ENCODE measurements at regions not wholly inside any gene's neighbourhood (a gene's known extent, or its start where the extent isn't known, plus 50 kb on each side); places are given as distances from the start of the nearest gene placed in this dataset.

GRCh38 chr2:10520154-10520553 lies 72.0 kb upstream of the ODC1 start:
- no peak overlapping the region for H3K4me3 ChIP-seq
- FAIRE-seq: no peak
- intact Hi-C loops (cut with DNase I): no loop called here
- TF ChIP-seq, protein P1, sequence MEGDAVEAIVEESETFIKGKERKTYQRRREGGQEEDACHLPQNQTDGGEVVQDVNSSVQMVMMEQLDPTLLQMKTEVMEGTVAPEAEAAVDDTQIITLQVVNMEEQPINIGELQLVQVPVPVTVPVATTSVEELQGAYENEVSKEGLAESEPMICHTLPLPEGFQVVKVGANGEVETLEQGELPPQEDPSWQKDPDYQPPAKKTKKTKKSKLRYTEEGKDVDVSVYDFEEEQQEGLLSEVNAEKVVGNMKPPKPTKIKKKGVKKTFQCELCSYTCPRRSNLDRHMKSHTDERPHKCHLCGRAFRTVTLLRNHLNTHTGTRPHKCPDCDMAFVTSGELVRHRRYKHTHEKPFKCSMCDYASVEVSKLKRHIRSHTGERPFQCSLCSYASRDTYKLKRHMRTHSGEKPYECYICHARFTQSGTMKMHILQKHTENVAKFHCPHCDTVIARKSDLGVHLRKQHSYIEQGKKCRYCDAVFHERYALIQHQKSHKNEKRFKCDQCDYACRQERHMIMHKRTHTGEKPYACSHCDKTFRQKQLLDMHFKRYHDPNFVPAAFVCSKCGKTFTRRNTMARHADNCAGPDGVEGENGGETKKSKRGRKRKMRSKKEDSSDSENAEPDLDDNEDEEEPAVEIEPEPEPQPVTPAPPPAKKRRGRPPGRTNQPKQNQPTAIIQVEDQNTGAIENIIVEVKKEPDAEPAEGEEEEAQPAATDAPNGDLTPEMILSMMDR (IDR thresholded peaks at IDR 0.05): no peak
- WGBS, 2 donors: 83 to 86% methylated on average over 9 of the region's 9 CpGs
- no peaks in the 10 kb centered on the region for H3K4me1 ChIP-seq
- no peak overlapping the region for H3K27ac ChIP-seq
- no peaks in the 10 kb centered on the region for H3K36me3 ChIP-seq
- H3K27me3 ChIP-seq: no peaks in the 10 kb centered on the region
- ATAC-seq: no peak
- H3K9me3 ChIP-seq: no peaks in the 10 kb centered on the region
- no peak for DNase-seq

DNA sequence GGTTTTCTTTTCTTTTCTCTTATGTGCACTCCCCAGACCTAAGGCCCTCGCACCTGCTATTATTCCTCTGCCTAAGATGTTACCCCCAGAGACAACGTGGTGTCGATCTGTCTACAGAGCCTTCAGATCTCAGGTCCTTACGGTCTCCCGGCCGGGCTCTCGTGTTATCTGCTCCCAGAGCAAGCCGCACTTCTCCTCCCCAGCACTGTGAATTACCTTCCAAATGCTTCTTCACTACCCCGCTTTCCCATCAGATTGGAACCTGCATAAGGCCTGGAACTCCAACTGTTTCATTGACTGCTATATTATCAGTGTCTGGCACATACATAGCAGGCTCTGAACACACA lies 71.2 kb upstream of the ODC1 start:
- TF ChIP-seq, protein P1 (IDR thresholded peaks at IDR 0.05): no peak
- DNase-seq (no peak), FAIRE-seq (no peak), ATAC-seq (no peak)
- H3K4me3 ChIP-seq: no peak overlapping the region
- H3K9me3 ChIP-seq: no peaks in the 10 kb centered on the region
- intact Hi-C loops (cut with DNase I): no loop called here
- H3K36me3 ChIP-seq: no peaks in the 10 kb centered on the region
- 92 to 95% methylated on average over 9 of the region's 9 CpGs for WGBS, 2 donors
- no peaks in the 10 kb centered on the region for H3K4me1 ChIP-seq
- H3K27me3 ChIP-seq: no peaks in the 10 kb centered on the region
- H3K27ac ChIP-seq: no peak overlapping the region

DNA sequence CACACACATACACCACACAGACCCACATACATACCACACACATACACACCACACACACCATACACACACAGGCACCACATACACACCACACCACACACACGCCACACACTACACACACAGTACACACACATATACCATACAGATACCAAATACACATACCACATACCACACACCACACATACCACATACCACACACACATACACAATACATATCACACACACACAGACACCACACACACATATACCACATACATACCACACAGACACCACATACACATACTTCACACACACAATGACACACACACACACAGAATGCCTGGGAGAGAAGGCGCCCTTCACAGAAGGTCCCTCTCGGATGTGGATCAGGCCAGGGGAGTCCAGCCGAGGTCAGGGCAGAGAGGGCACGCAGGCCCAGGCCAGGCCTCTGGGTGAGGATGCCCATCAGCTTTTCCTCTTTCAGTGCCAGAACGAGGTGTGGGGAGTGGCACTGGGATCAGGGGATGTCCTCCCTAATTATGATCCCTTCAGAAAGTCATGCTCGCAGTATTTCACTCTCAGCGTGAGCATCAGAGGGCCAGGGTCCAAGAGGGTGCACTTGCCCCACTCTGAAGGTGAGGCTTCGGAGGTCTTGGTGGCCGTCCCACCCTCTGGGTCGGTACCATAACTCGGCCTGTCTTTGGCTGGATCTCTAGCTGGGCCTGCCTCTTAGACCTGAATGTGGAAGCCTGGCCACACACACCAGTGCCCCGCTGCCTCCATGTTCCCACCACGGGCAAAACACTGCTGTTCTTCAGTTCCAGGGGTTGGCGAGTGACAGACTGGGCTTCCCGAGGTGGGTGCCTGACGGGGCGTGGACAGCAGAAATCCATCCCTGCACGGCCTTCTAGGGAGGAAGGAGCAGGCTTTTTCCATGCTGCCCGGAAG lies 70.6 kb upstream of the ODC1 start:
- 91 to 92% methylated on average over 20 of the region's 20 CpGs for WGBS, 2 donors

GRCh38 chr2:10517351-10518043 lies 69.4 kb upstream of the ODC1 start:
- H3K27ac ChIP-seq: no peak overlapping the region
- intact Hi-C loops (cut with DNase I): no loop called here
- FAIRE-seq: no peak
- WGBS, 2 donors: 89 to 93% methylated on average over 9 of the region's 9 CpGs
- H3K36me3 ChIP-seq: no peaks in the 10 kb centered on the region
- H3K4me3 ChIP-seq: no peak overlapping the region
- TF ChIP-seq, protein P1 (IDR thresholded peaks at IDR 0.05): no peak
- no peak for DNase-seq
- ATAC-seq: no peak
- H3K9me3 ChIP-seq: no peaks in the 10 kb centered on the region
- H3K4me1 ChIP-seq: no peaks in the 10 kb centered on the region
- H3K27me3 ChIP-seq: no peaks in the 10 kb centered on the region

More for the DNA sequence above, 70.6 kb upstream of the ODC1 start:
- no peak overlapping the region for H3K27ac ChIP-seq
- H3K27me3 ChIP-seq: no peaks in the 10 kb centered on the region
- no peak for ATAC-seq
- H3K4me3 ChIP-seq: no peak overlapping the region
- H3K4me1 ChIP-seq: no peaks in the 10 kb centered on the region
- TF ChIP-seq, protein P1 (IDR thresholded peaks at IDR 0.05): no peak
- intact Hi-C loops (cut with DNase I): no loop called here
- no peak for DNase-seq
- no peaks in the 10 kb centered on the region for H3K9me3 ChIP-seq
- FAIRE-seq: no peak
- H3K36me3 ChIP-seq: no peaks in the 10 kb centered on the region

DNA sequence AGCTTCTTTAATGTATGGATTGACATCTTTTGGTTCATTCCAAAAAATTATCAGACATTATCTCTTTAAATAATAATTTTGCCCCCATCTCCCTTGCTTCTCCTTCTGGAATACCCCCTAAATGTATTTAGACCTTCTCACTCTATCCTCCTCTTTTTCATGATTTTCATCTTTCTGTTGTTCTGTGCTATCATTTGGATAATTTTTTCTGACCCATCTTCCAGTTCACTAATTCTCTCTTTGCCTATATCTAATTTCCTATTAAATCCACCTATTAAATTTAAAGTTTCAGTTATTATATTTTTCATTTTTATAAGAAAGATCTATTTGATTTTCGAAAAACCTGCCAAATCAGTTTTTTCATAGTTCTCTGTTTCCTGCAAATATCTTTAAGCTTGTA lies 67.8 kb upstream of the ODC1 start:
- DNase-seq: no peak
- no peak overlapping the region for H3K27ac ChIP-seq
- H3K9me3 ChIP-seq: no peaks in the 10 kb centered on the region
- ATAC-seq: no peak
- no peak overlapping the region for H3K4me3 ChIP-seq
- no peaks in the 10 kb centered on the region for H3K36me3 ChIP-seq
- H3K4me1 ChIP-seq: no peaks in the 10 kb centered on the region
- intact Hi-C loops (cut with DNase I): no loop called here
- H3K27me3 ChIP-seq: no peaks in the 10 kb centered on the region
- TF ChIP-seq, protein P1 (IDR thresholded peaks at IDR 0.05): no peak
- 72 to 81% methylated on average over 1 of the region's 1 CpG for WGBS, 2 donors
- no peak for FAIRE-seq
